Testis (tissue), 2 donors: ENCODE measurements at regions not wholly inside any gene's neighbourhood (a gene's known extent, or its start where the extent isn't known, plus 50 kb on each side); places are given as distances from the start of the nearest gene placed in this dataset.

Experiments used
- POLR2A ChIP-seq: fragments of 450-650 bp; IDR thresholded peaks from one replicate; pipeline ENCODE4 v1.6.1; 2017; ENCODE audit warnings: antibody characterized with exemption, mild to moderate bottlenecking, moderate library complexity
- TF ChIP-seq, protein P1 (sequence below), 3 experiments: fragments of 450-650 bp in 2 of 3; fragments of 200-600 bp in 1 of 3; sonication (generic) in 1 of 3; IDR thresholded peaks; one replicate each; pipeline ENCODE4 v1.5.1; 2016 to 2019; ENCODE audit warnings: antibody characterized with exemption in 3 of 3, mild to moderate bottlenecking in 2 of 3, moderate library complexity in 1 of 3

DNA sequence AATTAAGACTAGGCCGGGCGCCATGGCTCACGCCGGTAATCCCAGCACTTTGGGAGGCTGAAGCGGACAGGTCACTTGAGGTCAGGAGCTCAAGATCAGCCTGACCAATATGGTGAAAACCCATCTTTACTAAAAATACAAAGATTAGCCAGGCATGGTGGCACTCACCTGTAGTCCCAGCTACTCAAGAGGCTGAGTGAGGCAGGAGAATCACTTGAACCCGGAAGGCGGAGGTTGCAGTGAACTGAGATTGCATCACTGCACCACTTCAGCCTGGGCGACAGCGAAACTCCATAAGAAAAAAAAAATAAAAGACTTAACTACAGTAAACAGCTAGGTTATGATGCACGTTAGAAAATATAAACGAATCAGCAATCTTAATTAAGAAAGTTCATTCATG, 216.0 kb upstream of the TEX13C start:
- TF ChIP-seq, protein P1, sequence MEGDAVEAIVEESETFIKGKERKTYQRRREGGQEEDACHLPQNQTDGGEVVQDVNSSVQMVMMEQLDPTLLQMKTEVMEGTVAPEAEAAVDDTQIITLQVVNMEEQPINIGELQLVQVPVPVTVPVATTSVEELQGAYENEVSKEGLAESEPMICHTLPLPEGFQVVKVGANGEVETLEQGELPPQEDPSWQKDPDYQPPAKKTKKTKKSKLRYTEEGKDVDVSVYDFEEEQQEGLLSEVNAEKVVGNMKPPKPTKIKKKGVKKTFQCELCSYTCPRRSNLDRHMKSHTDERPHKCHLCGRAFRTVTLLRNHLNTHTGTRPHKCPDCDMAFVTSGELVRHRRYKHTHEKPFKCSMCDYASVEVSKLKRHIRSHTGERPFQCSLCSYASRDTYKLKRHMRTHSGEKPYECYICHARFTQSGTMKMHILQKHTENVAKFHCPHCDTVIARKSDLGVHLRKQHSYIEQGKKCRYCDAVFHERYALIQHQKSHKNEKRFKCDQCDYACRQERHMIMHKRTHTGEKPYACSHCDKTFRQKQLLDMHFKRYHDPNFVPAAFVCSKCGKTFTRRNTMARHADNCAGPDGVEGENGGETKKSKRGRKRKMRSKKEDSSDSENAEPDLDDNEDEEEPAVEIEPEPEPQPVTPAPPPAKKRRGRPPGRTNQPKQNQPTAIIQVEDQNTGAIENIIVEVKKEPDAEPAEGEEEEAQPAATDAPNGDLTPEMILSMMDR (IDR thresholded peaks at IDR 0.05), result no peak
- no peak for TF ChIP-seq POLR2A
